ENCODE measurements at regions not wholly inside any gene's neighbourhood (a gene's known extent, or its start where the extent isn't known, plus 50 kb on each side); places are given as distances from the start of the nearest gene placed in this dataset.

GRCh38 chr12:125683748-125684381 lies 618.6 kb downstream of the AACS start:
- Mint-ChIP-seq H3K27me3 (peaks cover 4% of the 10 kb centered on the region), H3K4me3 (no peak overlapping the region), H3K4me1 (ENCODE audit: low read depth) (no peaks in the 10 kb centered on the region), H3K36me3 (ENCODE audit: low read depth) (no peaks in the 10 kb centered on the region), H3K27ac (no peak overlapping the region), H3K9me3 (peaks cover 4% of the 10 kb centered on the region)
- peak; percentile 79 for TF ChIP-seq CTCF (IDR thresholded peaks at IDR 0.05)
- peak; percentile 64 for ATAC-seq
- ChIA-PET CTCF (interaction anchor here (1.1 kb wide), 1 partner anchor 16 kb away, joined by 3 read pairs; no protein-coding TSS in a partner anchor), POLR2A (no interaction called here)
- peak; percentile 71 for DNase-seq
- intact Hi-C loops (cut with micrococcal nuclease): loop anchor here (10.0 kb wide), 1 partner anchor 149 kb away; no protein-coding TSS in a partner anchor

- ATAC-seq: no peak
- CTCF ChIA-PET: no interaction called here
Measured at GRCh38 chr12:125684968-125685790, 619.9 kb downstream of the AACS start.

GRCh38 chr12:125685915-125686314 lies 620.7 kb downstream of the AACS start:
- no peak overlapping the region for H3K27ac Mint-ChIP-seq
- intact Hi-C loops (cut with micrococcal nuclease): loop anchor here (10.0 kb wide), 1 partner anchor 151 kb away; no protein-coding TSS in a partner anchor
- no peaks in the 10 kb centered on the region for H3K4me1 Mint-ChIP-seq (ENCODE audit: low read depth)
- no peak for ATAC-seq
- no peak for TF ChIP-seq CTCF (IDR thresholded peaks at IDR 0.05)
- no peak for DNase-seq
- peaks cover 4% of the 10 kb centered on the region for H3K27me3 Mint-ChIP-seq
- POLR2A ChIA-PET: interaction anchor here (0.6 kb wide), 1 partner anchor 502 kb away, joined by 3 read pairs; no protein-coding TSS in a partner anchor
- CTCF ChIA-PET: no interaction called here
- H3K9me3 Mint-ChIP-seq: peaks cover 1% of the 10 kb centered on the region
- H3K4me3 Mint-ChIP-seq: no peak overlapping the region
- no peaks in the 10 kb centered on the region for H3K36me3 Mint-ChIP-seq (ENCODE audit: low read depth)

More at GRCh38 chr12:125684968-125685790, 619.9 kb downstream of the AACS start:
- TF ChIP-seq CTCF (IDR thresholded peaks at IDR 0.05): no peak
- no peak for DNase-seq
- POLR2A ChIA-PET: interaction anchor here (0.6 kb wide), 1 partner anchor 502 kb away, joined by 3 read pairs; no protein-coding TSS in a partner anchor
- Mint-ChIP-seq H3K27ac (no peak overlapping the region), H3K4me1 (ENCODE audit: low read depth) (no peaks in the 10 kb centered on the region), H3K9me3 (peaks cover 4% of the 10 kb centered on the region), H3K36me3 (ENCODE audit: low read depth) (no peaks in the 10 kb centered on the region), H3K4me3 (no peak overlapping the region), H3K27me3 (peaks cover 4% of the 10 kb centered on the region)
- intact Hi-C loops (cut with micrococcal nuclease): loop anchor here (10.0 kb wide), 1 partner anchor 150 kb away; no protein-coding TSS in a partner anchor

GRCh38 chr12:125687403-125687802 lies 622.2 kb downstream of the AACS start:
- peaks cover 4% of the 10 kb centered on the region for H3K27me3 Mint-ChIP-seq
- intact Hi-C loops (cut with micrococcal nuclease): loop anchor here (10.0 kb wide), 1 partner anchor 153 kb away; no protein-coding TSS in a partner anchor
- no peaks in the 10 kb centered on the region for H3K36me3 Mint-ChIP-seq (ENCODE audit: low read depth)
- TF ChIP-seq CTCF (IDR thresholded peaks at IDR 0.05): no peak
- H3K4me3 Mint-ChIP-seq: no peak overlapping the region
- CTCF ChIA-PET: no interaction called here
- DNase-seq (no peak), ATAC-seq (no peak)
- POLR2A ChIA-PET: no interaction called here
- no peaks in the 10 kb centered on the region for H3K9me3 Mint-ChIP-seq
- no peak overlapping the region for H3K27ac Mint-ChIP-seq
- H3K4me1 Mint-ChIP-seq (ENCODE audit: low read depth): no peaks in the 10 kb centered on the region
